Renal cortical epithelial cell (primary cell): ENCODE measurements at regions not wholly inside any gene's neighbourhood (a gene's known extent, or its start where the extent isn't known, plus 50 kb on each side); places are given as distances from the start of the nearest gene placed in this dataset.
A peak's percentile ranks its signal among the peaks of the same experiment; 100 is the strongest.

Source experiments
- DNase-seq: peaks from one replicate; pipeline ENCODE4 v3.0.0-alpha.2; 2011; ENCODE audit warnings: low read depth

DNA sequence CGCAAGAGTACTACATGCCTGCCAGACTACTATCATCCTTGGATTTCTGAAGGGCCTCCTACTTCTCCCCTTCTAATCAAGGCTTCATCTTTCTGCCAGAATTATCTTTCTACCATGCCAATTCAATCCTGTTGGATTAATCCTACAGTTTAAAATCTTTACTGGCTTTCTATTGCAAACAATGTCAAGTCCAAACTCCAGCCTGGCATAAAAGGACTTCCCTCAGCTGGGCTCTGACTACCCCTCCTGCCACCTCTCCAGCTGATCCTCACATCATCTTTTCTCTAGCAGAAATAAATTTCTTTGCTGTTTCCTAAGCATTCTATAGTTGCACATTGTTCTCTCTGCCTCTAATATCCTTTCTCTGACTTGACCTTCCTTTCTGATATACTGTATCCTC lies 119.7 kb upstream of the RAD23B start:
- no peak for DNase-seq

DNA sequence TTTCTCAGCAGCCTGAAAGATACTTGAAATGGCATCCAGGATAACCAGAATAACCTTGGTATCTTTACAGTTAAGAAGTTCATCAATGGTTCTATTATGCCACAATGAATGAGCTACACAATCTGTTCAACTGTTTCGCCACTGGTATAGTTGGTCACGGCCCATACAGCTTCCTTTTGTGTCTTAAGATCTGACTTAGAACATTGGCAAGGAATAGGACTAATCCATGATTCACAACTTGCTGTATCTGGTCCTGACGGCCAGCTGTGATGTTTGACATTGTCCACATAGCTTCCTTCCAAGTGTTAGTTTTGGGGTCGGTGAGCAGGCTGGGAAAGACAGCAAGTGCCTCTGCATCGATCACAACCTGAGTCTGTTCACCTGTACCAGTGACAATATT lies 113.3 kb upstream of the RAD23B start:
- DNase-seq, result no peak

DNA sequence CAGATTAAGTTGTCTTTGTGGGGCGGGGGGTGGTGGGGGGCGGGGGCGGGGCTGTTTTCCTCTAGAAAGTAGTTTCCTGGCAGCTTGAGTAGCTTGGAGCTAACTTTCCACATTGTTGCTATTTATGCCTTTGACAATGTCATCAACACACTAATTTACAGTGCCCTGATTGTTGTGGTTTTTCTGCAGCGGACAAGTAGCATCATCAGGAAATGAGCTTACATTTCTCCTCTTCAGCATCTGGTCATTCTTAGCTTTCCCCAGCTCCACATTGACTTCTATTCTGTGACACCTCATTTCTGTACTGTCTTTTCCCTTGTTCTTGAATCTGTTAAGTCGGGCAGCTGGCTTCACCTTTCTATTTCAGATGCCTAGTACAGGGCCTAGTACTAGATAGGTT lies 112.3 kb upstream of the RAD23B start:
- DNase-seq, result no peak

DNA sequence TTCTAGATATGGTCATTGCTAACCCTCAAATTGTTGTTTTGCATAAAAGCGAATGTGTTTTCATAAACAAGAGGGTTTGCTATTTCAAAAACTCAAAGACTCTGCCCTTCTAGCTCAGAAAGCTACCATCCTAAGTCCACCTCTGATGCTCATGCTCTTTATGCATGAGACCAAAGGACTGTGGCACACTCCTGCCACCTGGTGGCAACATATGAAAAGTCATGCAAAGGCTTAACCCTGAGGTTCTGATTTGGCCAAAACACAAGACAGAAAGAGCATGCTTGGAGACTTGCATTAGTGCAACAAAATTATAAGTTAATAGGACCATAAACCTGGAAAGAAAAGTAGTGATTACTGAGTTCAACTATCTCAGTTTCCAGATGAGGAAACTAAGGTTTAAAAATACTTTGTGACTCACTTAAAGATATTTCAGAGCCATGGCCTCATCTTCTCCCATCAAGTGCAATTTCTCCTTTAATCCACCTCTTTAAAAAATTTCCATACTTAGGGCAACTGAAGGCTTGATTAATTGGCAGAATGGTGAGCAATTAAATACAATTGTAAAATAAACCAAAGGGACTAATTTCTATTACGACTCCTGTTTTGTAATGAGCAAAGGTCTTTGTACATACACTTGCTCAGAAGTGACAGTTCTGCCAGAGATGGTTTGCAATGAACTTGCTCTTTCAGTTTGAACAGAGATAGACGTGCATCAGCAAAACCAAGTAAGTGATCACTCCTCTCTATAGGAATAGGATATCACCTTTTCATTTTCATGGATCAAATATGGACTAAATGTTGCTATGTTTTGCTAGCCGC lies 110.7 kb upstream of the RAD23B start:
- peak; percentile 80 for DNase-seq

DNA sequence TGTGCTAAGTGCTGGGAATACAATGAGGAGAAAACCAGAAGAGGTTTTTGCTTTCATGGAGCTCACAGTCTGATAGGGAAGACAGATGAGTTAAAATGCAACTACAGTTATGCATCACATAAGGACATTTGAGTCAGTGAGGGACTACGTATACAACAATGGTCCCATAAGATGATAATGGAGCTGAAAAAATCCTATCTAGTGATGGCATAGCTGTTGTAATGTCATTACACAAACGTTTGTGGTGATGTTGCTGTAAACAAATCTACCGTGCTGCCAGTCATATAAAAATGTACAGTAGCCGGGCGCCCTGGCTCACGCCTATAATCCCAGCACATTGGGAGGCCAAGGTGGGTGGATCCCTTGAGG lies 110.1 kb upstream of the RAD23B start:
- no peak for DNase-seq

DNA sequence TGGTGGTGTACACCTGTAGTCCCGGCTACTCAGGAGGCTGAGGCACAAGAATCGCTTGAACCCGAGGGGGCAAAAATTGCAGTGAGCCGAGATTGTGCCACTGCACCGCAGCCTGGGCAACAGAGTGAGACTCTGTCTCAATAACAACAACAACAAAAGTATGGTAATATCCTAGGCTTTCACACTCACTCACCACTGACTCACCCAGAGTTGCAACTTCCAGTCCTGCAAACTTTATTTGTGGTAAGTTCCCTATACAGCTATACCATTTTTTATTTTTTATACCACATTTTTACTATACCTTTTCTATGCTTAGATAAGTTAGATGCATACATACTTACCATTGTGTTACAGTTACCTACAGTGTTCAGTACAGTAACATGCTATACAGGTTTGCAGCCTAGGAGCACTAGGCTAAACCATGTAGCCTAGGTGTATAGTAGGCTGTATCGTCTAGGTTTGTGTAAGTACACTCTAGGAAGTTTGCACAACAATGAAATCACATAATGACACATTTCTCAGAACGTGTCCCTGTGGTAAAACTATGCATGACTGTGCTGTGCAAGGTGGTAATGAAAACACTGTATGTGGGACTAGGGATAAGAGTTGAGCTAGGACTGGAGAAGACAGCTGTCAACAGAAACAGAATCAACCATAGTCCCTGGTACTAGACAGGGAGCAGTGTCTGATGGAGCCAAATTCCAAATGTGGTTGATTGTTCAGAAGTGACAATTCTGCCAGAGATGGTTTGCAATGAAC lies 109.5 kb upstream of the RAD23B start:
- DNase-seq, result no peak

DNA sequence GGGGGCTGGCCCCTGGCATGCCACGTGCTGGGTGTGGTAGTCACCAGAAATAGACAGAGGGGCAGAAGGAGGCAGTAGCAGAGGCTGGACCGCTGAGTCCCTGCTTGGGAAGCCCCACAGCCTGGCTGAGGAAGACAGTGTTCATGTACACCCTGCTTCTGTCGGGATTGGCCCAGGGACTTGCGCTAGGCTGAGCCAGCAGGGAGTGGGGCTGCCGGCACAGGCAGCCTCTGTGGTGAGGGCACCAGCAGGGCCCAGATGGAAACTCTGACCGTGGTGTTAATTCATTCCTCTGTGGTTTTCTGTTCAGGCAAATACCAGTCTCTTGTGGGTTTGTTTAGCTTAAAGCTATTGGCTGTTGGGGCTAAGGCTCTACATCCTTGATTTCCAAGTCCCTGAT lies 108.6 kb upstream of the RAD23B start:
- DNase-seq, result peak; percentile 36

DNA sequence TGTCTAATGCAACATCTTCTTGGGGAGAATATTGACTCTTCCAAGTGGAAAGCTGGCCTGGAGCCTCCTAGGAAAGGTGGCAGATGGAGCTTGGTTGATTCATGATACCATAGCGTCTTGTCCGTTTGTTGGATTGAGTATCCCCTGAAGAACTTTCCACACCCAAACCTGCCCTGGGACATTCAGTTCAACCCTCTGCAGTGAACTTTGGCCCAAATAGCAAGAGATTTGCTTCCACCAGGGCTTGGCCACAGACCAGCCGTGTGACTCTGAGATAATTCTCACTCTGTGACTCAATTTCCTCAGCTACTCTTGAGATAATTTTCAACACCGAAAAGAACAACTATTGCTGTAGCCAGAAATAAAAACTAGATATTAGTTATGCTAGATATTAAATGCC lies 108.0 kb upstream of the RAD23B start:
- peak; percentile 41 for DNase-seq

DNA sequence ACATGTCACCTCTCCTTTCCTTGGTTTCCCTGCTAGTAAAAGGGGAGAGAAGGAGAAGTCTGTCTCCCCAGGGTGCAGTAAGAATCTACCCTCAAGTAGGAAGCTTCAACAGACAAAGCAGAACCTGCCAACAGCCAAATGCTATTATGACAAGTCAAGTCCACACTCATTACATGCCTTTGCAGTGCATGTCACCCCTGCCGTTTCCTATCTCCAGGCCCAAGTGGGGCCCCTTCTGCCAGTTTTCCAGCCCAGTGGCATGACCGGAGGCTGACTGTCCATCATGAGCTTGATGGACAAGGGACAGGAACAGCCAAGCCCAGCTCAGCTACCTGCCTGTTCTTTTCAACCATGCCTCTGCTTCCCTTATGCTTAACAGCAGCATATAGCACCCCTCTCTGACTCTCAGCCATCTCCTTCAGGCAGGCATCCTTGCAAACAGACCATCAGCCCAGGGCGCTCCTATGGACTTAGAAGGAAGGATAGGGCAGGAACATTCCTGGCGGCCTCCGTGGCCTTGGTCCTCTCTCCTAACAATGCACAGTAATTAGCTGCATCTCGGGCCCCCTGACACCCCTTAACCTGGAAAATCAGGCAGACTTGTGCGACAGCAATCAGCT lies 107.2 kb upstream of the RAD23B start:
- DNase-seq, result no peak

DNA sequence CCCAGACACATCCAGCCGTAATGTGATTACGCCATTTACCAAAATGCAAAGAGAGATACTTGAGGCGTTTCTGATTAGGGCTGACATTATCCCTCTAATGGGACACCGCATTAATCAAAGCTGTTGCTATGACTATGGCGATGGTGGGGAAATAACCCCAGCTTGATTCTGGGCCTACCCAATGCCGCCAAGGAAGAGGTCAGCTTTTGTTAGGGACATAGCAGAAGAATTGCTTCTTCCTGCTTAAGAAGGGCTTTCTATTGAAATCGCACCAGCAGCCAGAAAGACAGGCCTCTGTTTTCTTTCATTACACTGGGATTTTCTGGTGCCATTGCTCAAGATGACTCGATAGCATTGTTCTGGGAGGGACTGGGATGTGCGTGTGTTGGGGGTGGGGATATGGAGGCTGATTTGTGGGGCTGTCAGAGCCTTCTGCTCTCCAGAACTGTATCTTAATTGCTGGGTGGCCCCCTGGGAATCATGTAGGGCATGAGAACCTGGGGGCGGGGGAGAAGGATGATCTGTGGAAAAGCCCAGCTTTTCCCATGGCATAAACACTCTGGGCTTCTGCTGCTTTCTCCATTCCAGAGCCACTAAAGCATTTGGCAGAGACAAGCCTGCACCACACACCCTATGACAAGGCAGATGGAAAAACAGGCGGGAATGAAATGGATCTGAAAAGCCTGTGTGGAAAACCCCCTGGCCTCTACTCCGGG lies 106.5 kb upstream of the RAD23B start:
- DNase-seq, result peak; percentile 32

DNA sequence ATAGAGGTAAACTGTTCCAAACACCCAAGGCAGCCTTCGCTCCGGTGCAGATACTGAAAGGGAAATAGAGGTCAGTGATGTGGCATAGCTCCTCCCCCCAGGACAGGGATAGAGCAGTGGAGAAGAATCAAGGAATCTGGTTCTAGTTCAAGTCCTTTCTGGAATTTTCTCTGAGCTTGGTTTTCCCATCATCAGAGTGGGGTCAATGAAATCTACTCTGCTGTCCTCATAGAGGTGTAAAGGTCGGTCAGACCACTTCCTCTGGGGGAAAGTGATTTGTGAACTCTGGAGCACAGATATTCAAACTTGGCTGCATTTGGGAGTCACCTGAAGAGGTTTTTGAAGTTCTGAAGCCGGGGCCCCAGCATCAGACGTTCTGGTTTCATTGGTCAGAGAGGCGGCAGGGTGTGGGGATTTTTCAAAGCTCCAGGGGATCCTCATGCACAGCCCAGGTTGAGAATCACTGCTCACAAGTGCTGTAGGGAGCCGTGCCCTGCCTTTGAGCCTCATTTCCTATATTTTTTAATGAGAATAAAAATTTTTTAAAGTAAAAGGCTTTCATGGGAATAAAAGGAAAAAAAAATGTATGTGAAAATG lies 105.7 kb upstream of the RAD23B start:
- peak; percentile 69 for DNase-seq

DNA sequence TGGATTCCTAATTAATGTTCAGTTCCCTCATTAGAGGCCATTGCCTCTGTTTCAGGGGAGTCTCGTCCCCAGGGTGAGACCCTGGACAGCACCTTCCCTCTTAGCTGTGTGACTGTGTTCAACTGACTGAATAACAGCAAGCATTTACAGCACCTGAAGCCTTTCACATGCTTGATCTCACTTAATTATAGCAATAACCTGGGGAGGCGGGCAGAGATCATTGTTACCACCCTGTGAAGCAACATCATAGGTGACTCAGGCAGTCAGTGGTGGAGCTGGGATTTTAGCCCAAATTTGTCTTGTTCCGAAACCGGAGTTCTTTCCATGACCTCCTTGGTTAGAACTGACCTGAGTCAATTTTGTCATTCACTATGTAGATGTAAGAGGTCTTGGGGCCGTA lies 105.2 kb upstream of the RAD23B start:
- peak; percentile 50 for DNase-seq

DNA sequence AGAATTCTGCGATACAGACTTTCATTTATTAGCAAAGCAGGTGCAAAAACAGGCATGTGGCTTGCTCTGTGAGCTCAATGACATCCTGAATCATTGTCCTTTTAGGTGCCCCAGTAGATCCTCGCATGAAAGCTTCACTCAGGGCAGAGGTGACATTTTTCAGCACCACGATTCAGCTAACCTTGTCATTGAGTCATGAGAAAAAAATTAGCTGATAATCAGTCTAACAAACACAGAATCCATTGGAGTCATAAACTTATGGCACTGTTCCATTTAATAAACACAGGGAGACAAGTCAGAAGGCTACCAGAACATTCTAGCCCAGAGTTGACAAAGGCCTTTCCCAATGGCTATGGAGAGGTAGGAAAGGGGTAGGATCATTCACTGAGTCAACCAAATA lies 104.8 kb upstream of the RAD23B start:
- DNase-seq, result peak; percentile 65

DNA sequence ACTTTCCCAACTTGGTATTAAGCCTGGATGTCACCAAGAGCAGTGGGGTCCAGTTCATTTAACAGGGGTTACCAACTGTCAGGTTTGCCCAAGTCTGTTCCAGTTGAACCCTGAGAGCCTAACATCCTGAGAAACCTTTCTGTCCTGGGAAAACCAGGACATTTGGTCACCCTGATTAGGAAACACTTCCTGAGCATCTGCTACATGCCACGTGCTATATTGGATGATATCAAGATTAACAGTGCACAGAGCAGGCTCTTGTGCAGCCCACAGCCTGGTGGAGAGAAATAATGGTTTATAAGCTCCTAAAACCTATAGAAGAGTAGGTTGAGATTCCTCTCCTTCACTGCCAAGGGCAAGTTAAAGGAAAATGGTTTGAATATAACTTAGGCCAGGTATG lies 102.9 kb upstream of the RAD23B start:
- DNase-seq, result no peak

DNA sequence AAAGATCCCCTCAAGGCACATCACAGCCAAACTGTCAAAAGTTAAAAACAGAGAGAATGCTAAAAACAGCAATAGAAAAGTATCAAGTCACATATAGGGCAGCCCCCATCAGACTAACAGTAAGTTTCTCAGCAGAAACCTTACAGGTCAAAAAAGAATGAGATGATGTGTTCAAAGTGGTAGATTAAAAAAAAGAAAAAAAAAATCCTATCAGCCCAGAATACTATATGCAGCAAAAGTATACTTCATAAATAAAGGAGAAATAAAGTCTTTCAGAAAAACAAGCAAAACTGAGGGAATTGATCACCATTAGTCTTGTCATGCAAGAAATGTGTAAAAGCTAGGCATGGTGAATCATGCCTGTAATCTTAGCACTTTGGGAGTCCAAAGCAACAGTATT lies 99.9 kb upstream of the RAD23B start:
- DNase-seq, result no peak

DNA sequence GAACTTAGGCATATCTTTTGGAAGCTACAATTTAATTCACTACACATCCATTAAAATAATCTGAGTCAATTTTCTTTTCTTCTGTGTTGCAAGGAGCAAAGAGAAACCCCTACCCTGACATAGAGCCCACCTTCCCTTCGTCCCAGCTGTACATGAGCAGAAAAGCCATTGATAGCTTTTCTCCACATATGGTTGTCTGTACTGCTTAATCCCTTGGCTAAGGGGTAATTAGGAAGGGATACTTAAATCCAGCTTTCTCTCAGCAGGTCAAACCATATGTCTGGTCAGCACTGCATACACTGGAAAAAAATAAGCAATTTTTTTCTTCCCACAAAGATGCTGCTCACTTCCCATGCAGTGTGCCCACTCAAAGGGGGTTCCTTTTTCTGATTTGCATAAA lies 94.7 kb upstream of the RAD23B start:
- DNase-seq, result no peak

DNA sequence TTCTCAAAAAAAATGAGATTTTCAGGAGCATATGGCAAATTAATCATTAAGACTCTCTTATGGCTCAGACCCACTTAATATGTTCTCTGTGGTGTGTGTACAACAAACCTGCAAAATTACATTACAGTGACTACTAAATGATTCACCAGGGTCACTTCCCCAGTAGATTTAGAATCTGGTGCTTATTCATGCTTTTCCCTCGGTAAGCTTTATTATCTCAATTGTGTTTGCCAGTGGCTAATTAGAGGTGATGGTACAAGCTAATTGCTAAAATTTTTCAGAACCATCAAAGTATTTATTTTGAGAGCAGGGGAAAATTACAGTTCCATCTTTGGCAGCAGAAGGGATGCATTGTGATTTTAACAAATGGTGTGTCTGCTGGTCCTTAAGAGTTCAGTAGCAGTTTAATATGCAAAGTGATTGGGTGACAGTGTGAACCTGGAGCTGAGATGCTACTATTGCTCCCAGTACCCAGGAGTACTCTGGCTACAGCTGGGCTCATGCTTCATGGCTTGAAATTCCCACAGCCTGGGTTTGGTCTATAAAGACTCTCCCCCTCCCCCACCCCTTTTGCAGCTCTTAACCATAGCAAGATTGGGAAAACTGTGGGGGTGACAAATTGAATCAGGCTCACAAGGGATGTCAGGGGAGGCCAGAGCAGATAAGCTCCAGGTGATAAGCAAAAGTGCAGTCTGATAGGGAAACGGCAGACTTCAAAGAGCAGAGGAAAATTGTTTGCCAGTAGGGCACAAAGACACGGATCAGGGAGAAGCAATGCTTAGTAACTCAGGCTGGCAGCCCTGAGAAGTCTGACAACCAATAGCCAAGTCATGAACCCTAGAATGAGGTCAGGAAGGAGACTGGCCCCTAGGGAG lies 92.8 kb upstream of the RAD23B start:
- peak; percentile 92 for DNase-seq

DNA sequence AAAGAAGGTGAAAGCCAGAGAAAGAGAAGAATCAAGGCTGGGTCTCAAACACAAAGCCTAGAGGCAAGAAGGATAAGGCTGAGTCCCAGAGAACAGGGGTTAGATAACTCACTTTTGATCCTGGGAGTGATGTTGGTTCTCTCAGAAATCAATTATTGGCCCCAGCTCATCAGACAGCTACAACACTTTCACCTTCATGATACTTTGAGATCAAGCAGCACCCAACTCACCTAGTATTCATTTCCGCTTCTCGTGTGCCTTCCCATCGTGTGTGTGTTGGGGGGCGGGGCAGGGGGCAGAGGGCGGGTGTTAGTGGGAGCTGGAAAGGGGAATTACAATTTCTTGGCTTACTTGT lies 92.2 kb upstream of the RAD23B start:
- DNase-seq, result no peak

DNA sequence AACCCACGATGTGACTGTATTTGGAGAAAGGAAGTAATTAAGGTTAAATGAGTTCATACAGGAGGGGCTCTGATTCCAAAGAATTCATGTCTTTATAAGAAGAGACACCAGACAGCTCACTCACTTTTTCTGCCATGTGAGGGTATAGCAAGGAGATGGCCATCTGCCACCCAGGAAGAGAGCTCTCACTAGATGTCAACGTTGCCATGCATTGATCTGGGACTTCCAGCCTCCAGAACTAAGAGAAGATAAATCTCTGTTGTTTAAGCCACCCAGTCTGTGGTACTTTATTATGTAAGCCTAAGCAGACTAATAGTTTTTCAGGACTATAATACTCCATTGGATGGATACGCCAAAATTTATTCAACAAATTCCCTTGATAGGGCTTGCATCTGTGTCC lies 89.8 kb upstream of the RAD23B start:
- no peak for DNase-seq

DNA sequence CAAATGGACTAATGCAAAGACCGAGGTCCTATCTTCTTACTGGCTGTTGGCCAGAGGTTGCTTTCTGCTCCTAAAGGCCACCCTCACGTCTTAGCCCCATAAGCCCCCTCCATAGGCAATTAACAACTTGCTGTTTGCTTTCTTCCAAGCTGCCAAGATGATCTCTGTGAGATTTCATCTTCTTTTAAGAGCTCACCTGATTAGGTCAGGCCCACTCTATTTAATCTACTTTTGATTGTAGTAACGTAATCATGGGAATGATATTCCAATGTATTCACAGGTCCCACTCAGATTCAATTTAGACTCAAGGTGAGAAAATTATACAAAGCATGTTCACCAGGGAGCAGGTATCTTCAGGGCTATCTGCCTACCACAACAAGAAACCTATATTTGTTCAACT lies 84.4 kb upstream of the RAD23B start:
- no peak for DNase-seq

DNA sequence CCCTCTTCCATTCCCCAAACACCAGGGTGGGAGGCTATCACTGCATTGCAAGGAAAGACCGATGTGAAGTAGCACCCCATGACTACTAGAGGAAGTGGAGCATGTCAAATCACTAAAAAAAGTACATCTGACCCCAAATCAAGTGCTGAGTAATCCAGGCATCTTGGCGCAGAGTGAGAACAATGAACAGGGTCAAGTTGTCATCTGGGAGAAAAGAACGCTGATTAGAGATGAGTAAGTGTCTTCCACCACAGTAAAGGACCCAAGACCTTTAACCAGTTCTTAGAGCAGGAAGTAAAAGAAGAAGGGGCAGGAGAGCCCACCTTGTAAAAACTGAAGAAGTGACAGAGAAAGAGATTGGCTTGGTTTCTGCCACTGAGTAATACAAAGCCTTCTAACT lies 75.0 kb upstream of the RAD23B start:
- peak; percentile 85 for DNase-seq
